GM12878 (cell line): ENCODE measurements at regions not wholly inside any gene's neighbourhood (a gene's known extent, or its start where the extent isn't known, plus 50 kb on each side); places are given as distances from the start of the nearest gene placed in this dataset.

ENCODE experiments used
- ATAC-seq: fragments of 200-7000 bp; cut with Tn5 transposase; 3 replicates; pipeline ENCODE4 v1.9.1; 2020; ENCODE audit warnings: mild to moderate bottlenecking, moderate library complexity
- BruUV-seq: library from RNA; stranded (reverse); fragments of 400-500 nt; replicated peaks from 2 replicates; lab custom pipeline; 2021; lab: Mats Ljungman, UMichigan
- CTCF ChIA-PET: fragments of 300-600 bp; sonication (Branson Sonifier 250); formaldehyde crosslinking; extraction: SDS; loops from one replicate; lab custom pipeline; 2021; ENCODE audit warnings: inconsistent platforms; lab: Yijun Ruan, JAX
- POLR2A ChIA-PET: fragments of 350-600 bp; formaldehyde crosslinking; extraction: SDS; loops from one replicate; lab custom pipeline; 2021; ENCODE audit warnings: inconsistent platforms; lab: Charles Lee
- RAD21 ChIA-PET: fragments of 300-600 bp; sonication (Branson Sonifier 250); formaldehyde crosslinking; loops from one replicate; lab custom pipeline; 2023; ENCODE audit warnings: antibody characterized with exemption; ENCODE audit not compliant: unreplicated experiment; lab: Charles Lee
- SMC1A ChIA-PET: fragments of 300-600 bp; sonication (Branson Sonifier 250); formaldehyde crosslinking; loops from one replicate; lab custom pipeline; 2023; ENCODE audit not compliant: unreplicated experiment, uncharacterized antibody; lab: Charles Lee
- DNase-seq: peaks from one replicate; pipeline ENCODE4 v3.0.0-alpha.2; 2011; ENCODE audit warnings: low read depth, low spot score
- FAIRE-seq: peaks from 3 replicates; lab custom pipeline; 2011; peaks lifted over from hg19 to GRCh38; lab: Jason Lieb, UNC
- H2AFZ ChIP-seq: 2 replicates; pipeline ENCODE4 v1.6.0; 2011; ENCODE audit warnings: low read depth, low read length, control low read depth; ENCODE audit not compliant: control insufficient read depth
- H3K27ac ChIP-seq: 2 replicates; pipeline ENCODE4 v1.5.1; 2011; ENCODE audit warnings: control low read depth; ENCODE audit not compliant: control insufficient read depth, insufficient read depth
- H3K27me3 ChIP-seq, 2 experiments: replicated peaks in 1 of 2; 2 replicates each; pipeline versions ENCODE4 v1.6.0 to v1.6.1; 2011; ENCODE audit warnings: low read length in 1 of 2; ENCODE audit not compliant: control insufficient read depth in 2 of 2, insufficient read depth in 2 of 2
- H3K36me3 ChIP-seq, 2 experiments: 2 replicates each; pipeline ENCODE4 v1.5.1; 2011; ENCODE audit warnings: low read length in 1 of 2; ENCODE audit not compliant: control insufficient read depth in 2 of 2, insufficient read depth in 2 of 2
- H3K4me1 ChIP-seq: 2 replicates; pipeline ENCODE4 v1.6.1; 2011; ENCODE audit warnings: mild to moderate bottlenecking, low read length, moderate library complexity, mixed read lengths; ENCODE audit not compliant: control insufficient read depth, insufficient read depth
- H3K4me2 ChIP-seq: 2 replicates; pipeline ENCODE4 v1.6.0; 2011; ENCODE audit warnings: control low read depth; ENCODE audit not compliant: control insufficient read depth, insufficient read depth
- H3K4me3 ChIP-seq: fragments of 200-600 bp; sonication (generic); 2 replicates; pipeline ENCODE4 v1.5.1; 2016
- H3K79me2 ChIP-seq: 2 replicates; pipeline ENCODE4 v1.6.0; 2011; ENCODE audit warnings: low read length; ENCODE audit not compliant: control insufficient read depth, insufficient read depth
- H3K9ac ChIP-seq: 2 replicates; pipeline ENCODE4 v1.8.0; 2011; ENCODE audit warnings: low read length, control low read depth, mixed read lengths; ENCODE audit not compliant: control insufficient read depth, insufficient read depth
- H3K9me3 ChIP-seq: replicated peaks from 3 replicates; pipeline ENCODE4 v1.5.1; 2011; ENCODE audit warnings: mild to moderate bottlenecking, low read length; ENCODE audit not compliant: control insufficient read depth, insufficient read depth
- H4K20me1 ChIP-seq: 2 replicates; pipeline ENCODE4 v1.6.0; 2011; ENCODE audit not compliant: control insufficient read depth, insufficient read depth
- CBX3 ChIP-seq: fragments of 200-600 bp; sonication (generic); IDR thresholded peaks from 2 replicates; pipeline ENCODE4 v1.6.1; 2016; ENCODE audit warnings: low read depth, borderline replicate concordance
- DPF2 ChIP-seq: fragments of 450-650 bp; IDR thresholded peaks from 2 replicates; pipeline ENCODE4 v1.6.1; 2017; ENCODE audit warnings: mild to moderate bottlenecking
- EED ChIP-seq: sonication (generic); IDR thresholded peaks from 2 replicates; pipeline ENCODE4 v1.6.1; 2016; ENCODE audit warnings: antibody characterized with exemption, low read depth
- GABPA ChIP-seq: IDR thresholded peaks from 2 replicates; pipeline ENCODE4 v1.6.1; 2014; ENCODE audit warnings: antibody characterized with exemption, low read depth, mild to moderate bottlenecking, inconsistent platforms
- HDGF ChIP-seq: fragments of 450-650 bp; IDR thresholded peaks from 2 replicates; pipeline ENCODE4 v1.6.1; 2016; ENCODE audit warnings: antibody characterized with exemption
- IKZF2 ChIP-seq, 2 experiments: fragments of 450-650 bp; IDR thresholded peaks; 2 replicates each; pipeline ENCODE4 v1.6.1; 2017; ENCODE audit warnings: mild to moderate bottlenecking in 2 of 2, moderate library complexity in 2 of 2
- JUNB ChIP-seq: IDR thresholded peaks from 2 replicates; pipeline ENCODE4 v1.6.1; 2016; ENCODE audit warnings: antibody characterized with exemption, mild to moderate bottlenecking
- JUND ChIP-seq: IDR thresholded peaks from 2 replicates; pipeline ENCODE4 v1.6.1; 2012; ENCODE audit warnings: low read depth, mild to moderate bottlenecking, low read length, improper control_type of control experiment, moderate library complexity
- NFIC ChIP-seq: IDR thresholded peaks from 2 replicates; pipeline ENCODE4 v1.6.1; 2012; ENCODE audit warnings: low read depth, mild to moderate bottlenecking, inconsistent platforms, low read length, moderate library complexity
- PRDM15 ChIP-seq: fragments of 450-650 bp; formaldehyde crosslinking; IDR thresholded peaks from 2 replicates; pipeline ENCODE4 v1.4.0; 2020; ENCODE audit warnings: mild to moderate bottlenecking, moderate library complexity
- RAD51 ChIP-seq: fragments of 450-650 bp; IDR thresholded peaks from 2 replicates; pipeline ENCODE4 v1.6.1; 2016; ENCODE audit warnings: moderate library complexity, mild to moderate bottlenecking, inconsistent platforms
- RELA ChIP-seq: fragments of 450-650 bp; IDR thresholded peaks from 2 replicates; pipeline ENCODE4 v1.8.0; 2014; ENCODE audit warnings: borderline replicate concordance; ENCODE audit not compliant: partially characterized antibody
- SMARCA5 ChIP-seq: fragments of 450-650 bp; IDR thresholded peaks from 2 replicates; pipeline ENCODE4 v1.6.1; 2017; ENCODE audit warnings: mild to moderate bottlenecking
- SMC3 ChIP-seq: IDR thresholded peaks from 2 replicates; pipeline ENCODE4 v1.6.1; 2011; ENCODE audit warnings: low read length, improper control_type of control experiment, borderline replicate concordance
- SREBF1 ChIP-seq: IDR thresholded peaks from 2 replicates; pipeline ENCODE4 v1.6.1; 2012; ENCODE audit warnings: mild to moderate bottlenecking, low read length
- ZNF207 ChIP-seq: fragments of 450-650 bp; IDR thresholded peaks from 2 replicates; pipeline ENCODE4 v1.6.1; 2014; ENCODE audit warnings: antibody characterized with exemption, mild to moderate bottlenecking, borderline replicate concordance
- ZSCAN29 ChIP-seq: fragments of 450-650 bp; IDR thresholded peaks from 2 replicates; pipeline ENCODE4 v1.6.1; 2017; ENCODE audit warnings: mild to moderate bottlenecking, moderate library complexity
- WGBS: methylation state at CpG from one replicate; pipeline ENCODE4 v1.1.6; 2016; ENCODE audit warnings: low lambda C conversion rate; ENCODE audit not compliant: insufficient replicate concordance, insufficient coverage; ENCODE audit errors: missing lambda C conversion rate; 5-methylcytosine and 5-hydroxymethylcytosine counted together
- in situ Hi-C: fragments of 300-500 bp; cut with MboI; formaldehyde crosslinking; loops from 9 replicates; pipeline ENCODE4 v1.14.3; 2018; ENCODE audit warnings: mixed read lengths
- intact Hi-C: fragments of 100-400 bp; cut with micrococcal nuclease; formaldehyde crosslinking; loops from one replicate; pipeline ENCODE4 v1.14.2; 2022; ENCODE audit not compliant: unreplicated experiment
- TF ChIP-seq, protein P1 (sequence below): IDR thresholded peaks from 2 replicates; pipeline ENCODE4 v1.6.1; 2012; ENCODE audit warnings: low read depth, low read length, improper control_type of control experiment

- intact Hi-C loops, result no loop called here
- no peaks in the 10 kb centered on the region; the same call in 2 of the 3 replicates for H3K9me3 ChIP-seq
- no peak overlapping the region for H3K27ac ChIP-seq
- BruUV-seq, result no TSS peak
- no peaks in the 10 kb centered on the region for H3K36me3 ChIP-seq
- DNase-seq, result no peak
- no peak overlapping the region for H3K4me2 ChIP-seq
- H3K27me3 ChIP-seq, result no peaks in the 10 kb centered on the region
- 1% methylated on average over 8 of the region's 8 CpGs for WGBS
- no peak for TF ChIP-seq RELA
- TF ChIP-seq CBX3, result no peak
- no peak for TF ChIP-seq JUNB
- no peak for TF ChIP-seq HDGF
- no peak for TF ChIP-seq GABPA
- TF ChIP-seq RAD51, result no peak
- TF ChIP-seq DPF2, result no peak
- TF ChIP-seq NFIC, result no peak
- no peak for TF ChIP-seq SMARCA5
- no peak for TF ChIP-seq IKZF2 (IDR thresholded peaks at IDR 0.05)
- no peak for TF ChIP-seq ZNF207
- no peak for TF ChIP-seq PRDM15 (CRISPR knock-in tag)
- TF ChIP-seq ZSCAN29, result no peak
- TF ChIP-seq SMC3, result no peak
- no peak for TF ChIP-seq EED
- no peak for TF ChIP-seq JUND
- TF ChIP-seq SREBF1, result no peak
- TF ChIP-seq, protein P1, sequence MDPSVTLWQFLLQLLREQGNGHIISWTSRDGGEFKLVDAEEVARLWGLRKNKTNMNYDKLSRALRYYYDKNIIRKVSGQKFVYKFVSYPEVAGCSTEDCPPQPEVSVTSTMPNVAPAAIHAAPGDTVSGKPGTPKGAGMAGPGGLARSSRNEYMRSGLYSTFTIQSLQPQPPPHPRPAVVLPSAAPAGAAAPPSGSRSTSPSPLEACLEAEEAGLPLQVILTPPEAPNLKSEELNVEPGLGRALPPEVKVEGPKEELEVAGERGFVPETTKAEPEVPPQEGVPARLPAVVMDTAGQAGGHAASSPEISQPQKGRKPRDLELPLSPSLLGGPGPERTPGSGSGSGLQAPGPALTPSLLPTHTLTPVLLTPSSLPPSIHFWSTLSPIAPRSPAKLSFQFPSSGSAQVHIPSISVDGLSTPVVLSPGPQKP, result no peak
- TF ChIP-seq, all 136 proteins: peak for 0
- no peak overlapping the region for H3K9ac ChIP-seq
- in situ Hi-C loops, result no loop called here
- SMC1A ChIA-PET, result no interaction called here
- H3K4me3 ChIP-seq, result no peak overlapping the region
- H2AFZ ChIP-seq, result no peak overlapping the region
- POLR2A ChIA-PET, result no interaction called here
- H3K4me1 ChIP-seq, result no peaks in the 10 kb centered on the region
- CTCF ChIA-PET, result no interaction called here
- RAD21 ChIA-PET, result no interaction called here
- no peaks in the 10 kb centered on the region for H3K79me2 ChIP-seq
- FAIRE-seq, result no peak
- no peaks in the 10 kb centered on the region for H4K20me1 ChIP-seq
- ATAC-seq, result no peak
These were observed 720.1 kb downstream of the BRD1 start for GRCh38 chr22:49107561-49107960.
